ENCODE measurements at regions not wholly inside any gene's neighbourhood (a gene's known extent, or its start where the extent isn't known, plus 50 kb on each side); places are given as distances from the start of the nearest gene placed in this dataset.

DNA sequence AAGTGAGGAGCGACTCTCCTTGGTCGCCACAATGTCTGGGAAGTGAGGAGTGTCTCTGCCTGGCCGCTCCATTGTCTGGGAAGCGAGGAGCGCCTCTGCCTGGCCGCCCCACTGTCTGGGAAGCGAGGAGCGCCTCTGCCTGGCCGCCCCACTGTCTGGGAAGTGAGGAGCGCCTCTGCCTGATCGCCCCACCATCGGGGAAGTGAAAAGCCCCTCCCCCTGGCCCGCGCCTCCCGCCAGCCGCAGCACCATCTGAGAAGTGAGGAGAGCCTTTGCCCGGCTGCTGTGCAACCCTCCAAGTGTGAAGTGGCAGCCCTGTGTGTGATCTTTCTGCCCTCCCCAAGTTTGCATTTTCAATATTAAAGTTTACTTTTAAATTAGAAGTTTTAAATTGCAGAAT is 95.0 kb upstream of the PPP2R5A start:
- TF ChIP-seq, protein P1, sequence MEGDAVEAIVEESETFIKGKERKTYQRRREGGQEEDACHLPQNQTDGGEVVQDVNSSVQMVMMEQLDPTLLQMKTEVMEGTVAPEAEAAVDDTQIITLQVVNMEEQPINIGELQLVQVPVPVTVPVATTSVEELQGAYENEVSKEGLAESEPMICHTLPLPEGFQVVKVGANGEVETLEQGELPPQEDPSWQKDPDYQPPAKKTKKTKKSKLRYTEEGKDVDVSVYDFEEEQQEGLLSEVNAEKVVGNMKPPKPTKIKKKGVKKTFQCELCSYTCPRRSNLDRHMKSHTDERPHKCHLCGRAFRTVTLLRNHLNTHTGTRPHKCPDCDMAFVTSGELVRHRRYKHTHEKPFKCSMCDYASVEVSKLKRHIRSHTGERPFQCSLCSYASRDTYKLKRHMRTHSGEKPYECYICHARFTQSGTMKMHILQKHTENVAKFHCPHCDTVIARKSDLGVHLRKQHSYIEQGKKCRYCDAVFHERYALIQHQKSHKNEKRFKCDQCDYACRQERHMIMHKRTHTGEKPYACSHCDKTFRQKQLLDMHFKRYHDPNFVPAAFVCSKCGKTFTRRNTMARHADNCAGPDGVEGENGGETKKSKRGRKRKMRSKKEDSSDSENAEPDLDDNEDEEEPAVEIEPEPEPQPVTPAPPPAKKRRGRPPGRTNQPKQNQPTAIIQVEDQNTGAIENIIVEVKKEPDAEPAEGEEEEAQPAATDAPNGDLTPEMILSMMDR (IDR thresholded peaks at IDR 0.05) = no peak
- no peak for TF ChIP-seq POLR2A (IDR thresholded peaks at IDR 0.05)
- no peak for TF ChIP-seq EP300 (IDR thresholded peaks at IDR 0.05)
